ENCODE measurements at regions not wholly inside any gene's neighbourhood (a gene's known extent, or its start where the extent isn't known, plus 50 kb on each side); places are given as distances from the start of the nearest gene placed in this dataset.
"Not testable (repeated sequence)": the region's sequence is repeated elsewhere in the genome, so short reads cannot be mapped to it uniquely, and the experiment has no call there.

DNA sequence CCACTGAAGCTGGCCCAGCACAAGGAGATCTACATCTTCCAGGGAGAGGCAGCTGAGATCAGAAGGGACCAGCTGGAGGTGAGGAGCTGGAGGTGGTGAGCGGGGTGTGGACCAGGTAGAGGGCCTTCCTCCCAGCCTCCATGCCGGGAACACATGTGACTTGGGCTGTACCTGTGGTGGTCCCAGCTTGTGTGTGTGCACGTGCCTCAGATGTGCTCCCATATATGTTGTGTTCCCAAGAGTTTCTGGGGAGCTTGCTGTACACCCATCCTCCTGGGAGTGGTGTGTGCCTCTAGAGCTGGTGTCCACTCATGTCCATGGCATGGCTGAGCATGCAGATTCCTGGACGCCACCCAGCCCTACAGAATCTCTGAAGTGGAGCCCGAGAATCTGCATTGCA, 183.7 kb upstream of the AKAP13 start:
- not testable (repeated sequence) for DNase-seq (ENCODE audit: low read depth)

- not testable (repeated sequence) for DNase-seq (ENCODE audit: low read depth)
Observed at GRCh38 chr15:85197582-85197981, 182.8 kb upstream of the AKAP13 start.

DNA sequence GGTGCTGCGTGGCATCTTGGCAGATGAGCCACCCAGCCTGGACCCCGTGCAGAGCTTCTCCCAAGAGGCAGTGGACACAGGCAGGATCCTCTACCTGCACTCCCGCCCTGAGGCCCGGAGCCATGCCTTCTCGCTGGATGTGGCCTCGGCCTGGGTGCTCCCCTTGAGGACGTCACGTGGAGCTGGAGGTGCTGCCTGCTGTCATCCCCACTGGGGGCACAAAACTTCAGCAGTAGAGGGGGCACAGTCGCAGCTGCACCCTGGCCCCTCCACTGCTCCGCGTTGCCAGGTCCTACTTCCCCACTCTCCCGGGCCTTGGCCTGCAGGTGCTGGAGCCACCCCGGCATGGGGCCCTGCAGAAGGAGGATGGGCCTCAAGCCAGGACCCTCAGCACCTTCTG, 182.0 kb upstream of the AKAP13 start:
- DNase-seq (ENCODE audit: low read depth), result not testable (repeated sequence)

DNA sequence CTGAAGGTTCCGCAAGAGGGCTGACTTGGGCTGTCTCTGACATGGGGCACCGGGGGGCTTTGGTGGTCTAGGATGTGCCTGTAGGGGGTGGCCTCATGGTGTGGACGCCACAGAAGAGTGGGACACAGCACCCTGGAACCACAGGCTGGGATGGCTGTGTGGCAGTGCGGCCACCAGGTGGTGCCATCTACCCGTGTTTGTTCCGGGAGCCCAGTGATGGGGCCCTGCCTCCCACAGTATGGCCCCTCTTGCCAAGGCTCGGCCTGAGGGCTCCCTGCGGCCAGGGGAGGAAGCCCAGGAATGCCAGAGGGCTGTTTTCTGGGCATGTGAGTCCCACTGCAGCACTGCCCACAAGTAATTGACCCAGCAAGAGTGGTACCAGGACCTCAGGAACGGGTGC, 180.2 kb upstream of the AKAP13 start:
- DNase-seq (ENCODE audit: low read depth), result not testable (repeated sequence)

DNA sequence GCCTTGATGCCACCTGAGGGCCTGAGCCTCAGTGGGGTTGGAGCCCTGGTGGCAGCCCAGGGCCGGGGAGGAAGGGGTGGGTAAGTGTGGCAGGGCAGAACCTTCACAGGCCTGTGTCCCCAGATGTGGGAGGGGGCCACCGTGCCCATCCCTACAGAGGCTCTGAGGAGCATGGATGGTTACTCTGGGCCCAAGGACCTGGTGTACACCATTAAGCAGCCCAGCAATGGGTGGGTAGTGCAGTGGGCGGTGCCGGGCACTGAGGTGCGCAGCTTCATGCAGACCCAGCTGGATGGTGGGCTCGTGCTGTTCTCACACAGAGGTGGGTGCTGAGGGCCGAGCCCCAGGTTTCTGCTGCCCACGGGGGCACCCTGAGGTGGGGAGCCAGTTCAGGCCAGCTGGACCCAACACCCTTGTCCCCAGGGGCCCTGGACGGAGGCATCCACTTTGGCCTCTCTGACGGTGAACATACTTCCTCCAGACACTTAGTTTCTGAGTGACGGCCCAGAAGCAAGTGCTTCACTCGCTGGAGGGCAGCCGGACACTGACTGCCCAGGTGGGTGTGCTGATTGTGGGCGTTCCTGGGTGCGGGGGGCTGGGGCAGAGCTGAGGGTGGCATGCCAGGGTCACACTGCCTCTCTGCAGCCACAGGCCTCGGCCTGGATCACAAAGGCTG, 179.1 kb upstream of the AKAP13 start:
- not testable (repeated sequence) for DNase-seq (ENCODE audit: low read depth)

GRCh38 chr15:85204481-85204880, 175.9 kb upstream of the AKAP13 start:
- not testable (repeated sequence) for DNase-seq (ENCODE audit: low read depth)

DNA sequence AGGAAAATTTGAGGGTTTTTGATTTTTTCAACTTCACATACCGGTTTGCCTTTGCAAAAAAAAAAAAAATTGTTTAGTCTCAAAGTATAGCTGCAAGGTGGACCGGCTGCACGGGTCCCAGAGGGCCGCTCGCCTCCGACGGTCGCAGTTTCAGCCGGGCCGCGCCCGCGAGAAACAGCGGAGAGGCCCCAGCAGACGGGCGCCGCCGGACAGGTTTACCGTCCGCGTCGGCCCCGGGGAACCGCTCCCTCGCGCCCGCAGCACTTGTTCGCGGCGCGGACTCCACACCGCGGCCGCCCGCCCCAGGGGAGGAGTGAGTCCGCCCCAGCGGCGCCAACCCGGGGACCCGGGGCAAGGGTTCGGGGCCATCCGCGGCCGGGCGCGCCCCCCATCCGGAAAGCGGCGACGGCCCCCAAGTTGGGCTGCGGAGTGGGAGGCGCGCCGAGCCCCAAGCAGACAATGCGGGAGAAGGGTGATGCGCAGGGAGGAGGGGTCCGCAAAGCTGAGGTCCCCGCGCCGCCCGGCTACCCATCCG, 146.5 kb upstream of the AKAP13 start:
- not testable (repeated sequence) for DNase-seq (ENCODE audit: low read depth)

DNA sequence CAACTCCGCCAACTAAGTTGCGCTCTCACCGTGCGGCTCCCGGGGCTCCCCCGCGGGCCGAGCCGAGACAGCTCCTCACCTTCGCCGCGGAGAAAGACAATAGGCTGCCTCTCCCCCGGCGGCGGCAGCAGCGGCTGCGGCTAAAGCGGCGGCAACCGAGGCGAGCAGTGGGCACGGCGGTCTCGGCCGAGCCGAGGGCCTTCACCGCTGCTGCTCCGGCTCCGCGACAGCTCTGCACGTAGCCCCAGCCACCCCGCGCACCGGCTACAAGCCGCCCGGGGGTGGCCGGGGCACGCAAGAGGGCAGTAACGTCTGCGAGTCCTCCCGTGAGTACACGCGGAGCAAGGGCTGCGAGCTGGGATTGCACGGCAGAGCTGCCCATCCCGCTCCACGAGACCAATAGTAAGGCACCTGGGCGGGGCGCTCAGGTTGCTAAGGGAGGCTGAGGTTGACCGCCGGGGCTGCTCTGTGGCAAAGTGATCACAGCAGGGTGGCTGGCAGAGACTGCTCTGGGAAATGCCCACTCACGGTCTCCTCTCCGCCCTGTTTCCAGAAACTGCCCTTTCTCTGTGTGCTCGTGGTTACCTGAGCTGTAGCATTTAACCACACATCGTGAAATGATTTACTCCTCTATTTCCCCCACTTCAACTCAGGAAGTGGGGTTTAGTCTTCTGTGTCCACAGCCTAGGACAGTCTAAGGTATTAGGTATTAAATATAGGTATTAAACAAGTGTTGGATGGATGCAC, 145.8 kb upstream of the AKAP13 start:
- DNase-seq (ENCODE audit: low read depth), result not testable (repeated sequence)

GRCh38 chr15:85244056-85244455, 136.3 kb upstream of the AKAP13 start:
- not testable (repeated sequence) for DNase-seq (ENCODE audit: low read depth)

DNA sequence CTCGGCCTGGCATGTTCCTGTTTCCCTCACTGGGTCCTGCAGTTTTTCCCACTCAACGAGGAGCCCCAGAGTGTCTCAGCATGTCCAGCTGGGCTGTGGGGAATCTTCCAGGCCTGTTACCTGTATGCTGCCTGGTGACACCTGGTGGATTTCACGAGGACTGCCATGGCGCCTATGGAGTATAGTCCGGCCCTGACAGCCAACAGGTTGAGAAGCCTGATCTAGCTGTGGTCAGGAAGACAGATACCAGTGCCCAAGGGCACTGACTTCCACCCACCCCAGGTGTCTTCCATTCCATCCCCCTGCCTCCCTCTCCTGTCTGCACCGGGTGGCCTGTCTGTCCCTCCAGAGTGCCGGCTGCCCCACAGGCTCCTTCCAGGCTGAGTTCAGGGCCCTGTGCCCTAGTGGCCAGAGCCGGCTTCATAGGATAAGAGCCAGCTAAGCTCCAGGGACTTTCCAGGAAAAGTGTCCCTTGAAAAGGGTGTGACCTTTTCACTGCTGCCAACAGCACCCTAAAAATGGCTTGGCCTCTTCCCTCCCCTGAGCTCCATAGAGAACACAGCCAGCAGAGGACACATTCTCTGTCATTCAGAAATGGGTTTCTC, 129.4 kb upstream of the AKAP13 start:
- DNase-seq (ENCODE audit: low read depth), result peak; percentile 7

- not testable (repeated sequence) for DNase-seq (ENCODE audit: low read depth)
Observed at GRCh38 chr15:85253196-85253915, 127.0 kb upstream of the AKAP13 start.

DNA sequence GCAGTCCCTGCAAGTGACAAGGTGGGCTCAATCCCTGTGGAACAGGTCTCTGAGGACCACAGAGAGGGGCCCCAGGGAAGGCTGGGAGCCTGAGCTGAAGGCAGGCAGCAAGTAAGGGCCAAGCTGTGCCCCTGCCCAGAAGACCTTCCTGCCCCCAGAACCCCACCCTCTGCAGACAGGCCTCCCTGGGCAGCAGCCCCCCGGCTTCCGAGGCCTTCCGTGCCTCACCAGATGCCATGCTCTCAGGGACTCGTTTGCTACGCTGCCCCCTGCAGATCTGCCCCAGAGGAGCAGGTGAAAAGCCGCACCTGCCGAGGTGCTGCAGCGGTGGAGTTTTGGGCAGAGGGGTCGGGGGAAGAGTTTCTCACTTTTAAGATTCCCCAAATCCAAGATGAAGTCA, 125.4 kb upstream of the AKAP13 start:
- DNase-seq (ENCODE audit: low read depth), result not testable (repeated sequence)

DNA sequence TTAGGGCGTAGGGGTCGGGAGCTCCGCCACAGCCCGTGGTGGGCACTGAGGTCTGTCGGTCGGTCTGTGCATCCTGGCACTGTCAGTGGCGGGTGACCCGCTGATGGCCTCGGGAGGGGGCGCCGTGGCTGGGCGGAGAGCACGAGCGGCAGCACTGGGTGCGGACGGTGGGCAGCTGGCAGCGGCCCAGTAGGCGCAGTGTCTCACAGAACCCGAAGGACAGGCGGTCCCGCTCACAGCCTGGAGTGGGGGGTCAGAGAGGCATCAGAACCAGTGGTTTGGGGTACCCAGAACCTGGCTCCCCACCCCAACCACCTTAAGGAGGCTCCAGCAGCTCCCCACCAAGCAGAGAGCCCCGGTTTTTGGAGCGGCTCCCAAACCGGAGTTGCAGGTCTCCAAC, 124.9 kb upstream of the AKAP13 start:
- not testable (repeated sequence) for DNase-seq (ENCODE audit: low read depth)

DNA sequence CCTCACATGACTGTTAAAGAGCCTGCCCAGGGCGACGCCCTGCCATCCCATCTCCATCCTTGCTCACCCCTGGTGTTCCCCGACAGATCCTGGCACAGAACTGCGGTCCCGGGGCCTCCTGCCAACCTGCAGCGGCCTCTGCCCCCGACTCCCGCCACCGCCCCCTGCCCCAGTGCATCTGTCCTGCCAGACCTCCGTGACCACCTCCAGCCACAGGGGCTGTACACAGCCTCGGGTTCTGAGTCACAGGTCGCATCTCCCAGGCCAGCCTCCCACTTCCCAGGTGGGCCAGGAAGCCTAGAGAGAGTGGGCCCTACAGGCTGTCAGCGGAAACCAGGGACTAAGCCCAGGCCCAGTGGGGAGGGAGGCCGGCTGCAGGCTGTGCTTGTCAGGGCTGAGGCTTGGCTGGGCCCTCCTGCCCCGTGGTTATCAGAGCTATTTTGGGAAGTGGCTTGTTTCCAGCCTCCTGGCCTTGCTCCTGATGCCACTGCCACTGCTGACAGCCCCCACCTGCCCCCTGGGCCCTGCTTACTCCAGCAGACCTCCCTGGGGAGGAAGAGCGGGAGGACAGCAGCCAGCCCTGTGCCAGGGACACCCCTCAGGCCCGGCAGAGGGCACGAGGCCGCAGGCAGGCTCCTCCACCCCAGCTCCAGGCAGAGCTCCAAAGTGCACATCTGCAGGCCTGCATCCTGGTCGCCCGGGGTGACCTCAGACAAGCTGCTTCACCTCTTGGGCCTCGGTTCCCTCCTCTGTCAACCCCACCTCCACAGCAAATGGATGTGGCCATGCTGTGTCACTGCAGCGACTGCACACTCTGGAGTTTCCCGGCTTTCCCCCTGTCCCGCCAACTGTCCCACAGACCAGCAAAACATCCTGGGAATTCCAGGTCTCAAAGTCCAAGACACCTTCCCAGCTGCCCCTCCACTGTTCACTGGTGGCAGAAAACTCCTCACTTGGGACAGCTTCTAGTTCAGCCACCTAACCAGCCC, 124.1 kb upstream of the AKAP13 start:
- not testable (repeated sequence) for DNase-seq (ENCODE audit: low read depth)

DNA sequence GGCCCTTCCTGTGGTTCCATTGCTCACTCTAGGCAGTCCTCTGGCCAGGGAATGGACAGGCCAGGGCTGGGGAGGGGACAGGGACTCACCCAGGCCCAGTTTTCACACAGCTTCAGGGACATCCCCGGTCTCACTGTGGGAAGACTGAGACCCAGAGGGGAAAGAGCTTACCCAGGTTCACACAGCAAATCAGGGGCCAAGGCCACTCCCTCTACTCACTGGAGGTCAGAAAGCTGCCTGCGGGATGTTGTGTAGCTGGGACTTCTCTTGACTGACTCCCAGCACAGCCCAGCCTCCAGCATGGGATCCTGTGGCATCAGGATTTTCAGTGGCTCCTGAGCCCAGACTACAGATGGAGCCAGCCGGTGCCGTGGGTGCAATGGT, 122.3 kb upstream of the AKAP13 start:
- not testable (repeated sequence) for DNase-seq (ENCODE audit: low read depth)

- DNase-seq (ENCODE audit: low read depth), result not testable (repeated sequence)
Observed at GRCh38 chr15:85258559-85259209, 121.7 kb upstream of the AKAP13 start.

DNA sequence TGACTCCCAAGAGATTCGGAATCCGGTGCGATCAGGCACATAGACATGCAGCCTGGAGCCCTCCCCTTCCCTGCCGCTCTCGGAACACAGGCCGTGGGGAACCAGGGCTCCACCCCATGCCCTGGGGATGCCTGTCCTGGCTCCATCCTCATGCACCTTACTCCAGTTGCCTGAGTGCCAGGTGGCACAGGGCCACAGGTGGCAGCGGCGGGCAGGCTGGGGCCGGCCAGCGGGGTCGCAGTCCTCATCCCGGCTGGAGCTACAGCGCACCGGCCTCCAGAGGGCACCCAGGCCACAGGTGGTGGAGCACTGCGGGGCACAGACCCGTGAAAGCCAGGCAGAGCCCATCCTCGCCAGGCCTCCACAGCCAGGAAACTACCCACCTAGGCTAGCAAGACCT, 119.9 kb upstream of the AKAP13 start:
- not testable (repeated sequence) for DNase-seq (ENCODE audit: low read depth)

DNA sequence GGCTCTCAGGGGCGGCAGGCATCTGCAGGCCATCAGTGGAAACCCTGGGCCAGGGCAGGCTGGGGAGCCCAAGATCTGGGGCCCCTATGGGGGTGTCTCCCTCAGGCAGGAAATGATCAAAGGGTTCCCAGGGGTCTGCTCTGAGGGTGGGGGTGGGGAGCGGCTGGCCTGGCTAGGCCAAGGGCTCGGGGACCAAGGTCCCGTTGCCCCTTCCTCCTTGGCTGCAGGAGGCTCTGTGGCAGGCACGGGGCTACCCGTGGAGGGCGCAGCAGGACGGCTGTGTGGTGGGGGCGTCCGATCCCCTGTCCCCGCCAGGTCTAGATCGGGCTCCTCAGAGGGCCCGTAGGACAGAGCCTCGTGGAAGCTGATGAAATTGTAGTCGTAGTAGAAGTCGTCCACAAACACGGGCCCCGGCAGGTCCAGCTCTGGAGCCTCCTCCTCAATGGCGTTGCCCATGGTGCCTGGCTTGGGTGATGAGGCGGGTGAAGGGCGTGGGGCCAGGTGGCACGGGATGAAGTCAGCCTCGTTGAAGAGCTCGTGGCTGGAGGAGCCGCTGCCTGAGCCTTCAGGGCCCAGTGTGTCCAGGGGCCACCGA, 117.8 kb upstream of the AKAP13 start:
- not testable (repeated sequence) for DNase-seq (ENCODE audit: low read depth)

GRCh38 chr15:85263842-85264440, 116.5 kb upstream of the AKAP13 start:
- not testable (repeated sequence) for DNase-seq (ENCODE audit: low read depth)

All from iris pigment epithelial cell (primary cell).